IMR-90 (cell line): ENCODE measurements at regions not wholly inside any gene's neighbourhood (a gene's known extent, or its start where the extent isn't known, plus 50 kb on each side); places are given as distances from the start of the nearest gene placed in this dataset.

Experiments used
- ATAC-seq: fragments of 200-7000 bp; cut with Tn5 transposase; 2 replicates; pipeline ENCODE4 v1.9.1; 2020; ENCODE audit warnings: low read depth, mild to moderate bottlenecking, moderate library complexity
- BruUV-seq: library from RNA; stranded (reverse); fragments of 400-500 nt; replicated peaks from 2 replicates; lab custom pipeline; 2021; lab: Mats Ljungman, UMichigan
- CTCF ChIA-PET: fragments of 300-600 bp; formaldehyde crosslinking; extraction: SDS; loops from one replicate; lab custom pipeline; 2021; ENCODE audit warnings: antibody characterized with exemption; lab: Yijun Ruan, JAX
- POLR2A ChIA-PET: fragments of 300-600 bp; sonication (Branson Sonifier 250); formaldehyde crosslinking; loops from one replicate; lab custom pipeline; 2022; ENCODE audit warnings: antibody characterized with exemption; ENCODE audit not compliant: unreplicated experiment; lab: Charles Lee
- DNase-seq: peaks from one replicate; pipeline ENCODE4 v3.0.0; 2013
- H2AFZ ChIP-seq: replicated peaks from 2 replicates; pipeline ENCODE3; 2013; ENCODE audit warnings: low read length, mild to moderate bottlenecking; ENCODE audit not compliant: poor library complexity
- H2AK5ac ChIP-seq: 2 replicates; pipeline ENCODE4 v1.6.1; 2013; ENCODE audit warnings: low read depth, low read length, inconsistent platforms
- H2AK9ac ChIP-seq: replicated peaks from 2 replicates; pipeline ENCODE3; 2013; ENCODE audit warnings: mild to moderate bottlenecking, low read depth, low read length, moderate library complexity; ENCODE audit not compliant: poor library complexity
- H2BK120ac ChIP-seq: 2 replicates; pipeline ENCODE4 v1.6.1; 2013; ENCODE audit warnings: low read depth, low read length, inconsistent platforms
- H2BK15ac ChIP-seq: 3 replicates; pipeline ENCODE4 v1.6.1; 2013; ENCODE audit warnings: low read depth, low read length, inconsistent platforms
- H2BK20ac ChIP-seq: 2 replicates; pipeline ENCODE4 v1.6.1; 2013; ENCODE audit warnings: low read depth, mild to moderate bottlenecking, inconsistent platforms, low read length, moderate library complexity
- H2BK5ac ChIP-seq: 2 replicates; pipeline ENCODE4 v1.6.1; 2013; ENCODE audit warnings: mild to moderate bottlenecking, low read depth, low read length, inconsistent platforms; ENCODE audit not compliant: poor library complexity, severe bottlenecking
- H3K14ac ChIP-seq: replicated peaks from 2 replicates; pipeline ENCODE4 v1.6.1; 2013; ENCODE audit warnings: low read depth, low read length, inconsistent platforms
- H3K18ac ChIP-seq: 2 replicates; pipeline ENCODE4 v1.6.1; 2013; ENCODE audit warnings: low read depth, low read length, control low read depth
- H3K23ac ChIP-seq: 2 replicates; pipeline ENCODE4 v1.6.1; 2013; ENCODE audit warnings: low read depth, low read length, inconsistent platforms
- H3K27ac ChIP-seq: 2 replicates; pipeline ENCODE4 v1.5.1; 2013; ENCODE audit warnings: mild to moderate bottlenecking, control low read depth, low read length; ENCODE audit not compliant: insufficient read depth
- H3K27me3 ChIP-seq: 2 replicates; pipeline ENCODE4 v1.6.1; 2013; ENCODE audit warnings: low read length; ENCODE audit not compliant: control insufficient read depth, insufficient read depth
- H3K36me3 ChIP-seq: 2 replicates; pipeline ENCODE4 v1.6.1; 2013; ENCODE audit warnings: low read length, mixed read lengths; ENCODE audit not compliant: control insufficient read depth, insufficient read depth
- H3K4ac ChIP-seq: 2 replicates; pipeline ENCODE4 v1.6.1; 2013; ENCODE audit warnings: low read depth, low read length, inconsistent platforms
- H3K4me1 ChIP-seq: 2 replicates; pipeline ENCODE4 v1.6.1; 2013; ENCODE audit warnings: low read length, mixed read lengths; ENCODE audit not compliant: control insufficient read depth, insufficient read depth
- H3K4me2 ChIP-seq: 2 replicates; pipeline ENCODE4 v1.6.1; 2013; ENCODE audit warnings: low read depth, mild to moderate bottlenecking, control low read depth, low read length, moderate library complexity
- H3K4me3 ChIP-seq: 2 replicates; pipeline ENCODE4 v1.5.1; 2013; ENCODE audit warnings: low read depth, mild to moderate bottlenecking, control low read depth, low read length, moderate library complexity; ENCODE audit not compliant: insufficient read depth
- H3K56ac ChIP-seq: 2 replicates; pipeline ENCODE4 v1.6.1; 2013; ENCODE audit warnings: low read length, inconsistent platforms; ENCODE audit not compliant: insufficient read depth; ENCODE audit errors: extremely low read depth
- H3K79me1 ChIP-seq, 2 experiments: 2 replicates each; pipeline ENCODE4 v1.6.1; 2013; ENCODE audit warnings: low read length in 2 of 2, inconsistent platforms in 1 of 2, low read depth in 1 of 2
- H3K9ac ChIP-seq: 2 replicates; pipeline ENCODE4 v1.6.1; 2013; ENCODE audit warnings: low read depth, low read length, control low read depth
- H3K9me1 ChIP-seq: 2 replicates; pipeline ENCODE4 v1.6.1; 2013; ENCODE audit warnings: low read length, inconsistent platforms; ENCODE audit not compliant: insufficient read depth
- H3K9me3 ChIP-seq: 2 replicates; pipeline ENCODE4 v1.6.1; 2013; ENCODE audit warnings: low read length; ENCODE audit not compliant: control insufficient read depth, insufficient read depth
- H4K20me1 ChIP-seq: 2 replicates; pipeline ENCODE4 v1.6.1; 2013; ENCODE audit warnings: low read length, inconsistent platforms; ENCODE audit not compliant: insufficient read depth
- H4K5ac ChIP-seq: 2 replicates; pipeline ENCODE4 v1.6.1; 2013; ENCODE audit warnings: mild to moderate bottlenecking, low read depth, low read length, control low read depth
- H4K8ac ChIP-seq, 2 experiments: 2 replicates each; pipeline ENCODE4 v1.6.1; 2013; ENCODE audit warnings: low read depth in 2 of 2, low read length in 2 of 2, control low read depth in 1 of 2, inconsistent platforms in 1 of 2
- H4K91ac ChIP-seq: 2 replicates; pipeline ENCODE4 v1.6.1; 2013; ENCODE audit warnings: low read depth, low read length, inconsistent platforms; ENCODE audit not compliant: insufficient read depth
- BHLHE40 ChIP-seq: fragments of 150-350 bp; IDR thresholded peaks from 2 replicates; pipeline ENCODE4 v1.6.1; 2016; ENCODE audit warnings: mild to moderate bottlenecking, low read depth, low read length
- CEBPB ChIP-seq: IDR thresholded peaks from 2 replicates; pipeline ENCODE4 v1.6.1; 2012; ENCODE audit warnings: low read depth, low read length, improper control_type of control experiment
- CHD1 ChIP-seq: IDR thresholded peaks from 2 replicates; pipeline ENCODE4 v1.6.1; 2012; ENCODE audit warnings: low read depth, low read length, improper control_type of control experiment
- FOS ChIP-seq: fragments of 150-350 bp; IDR thresholded peaks from 2 replicates; pipeline ENCODE4 v1.6.1; 2016; ENCODE audit warnings: low read depth, low read length
- MAFK ChIP-seq: IDR thresholded peaks from 2 replicates; pipeline ENCODE4 v1.6.1; 2012; ENCODE audit warnings: low read depth, low read length, improper control_type of control experiment
- MAZ ChIP-seq: IDR thresholded peaks from 2 replicates; pipeline ENCODE4 v1.6.1; 2012; ENCODE audit warnings: low read depth, mild to moderate bottlenecking, low read length, improper control_type of control experiment, moderate library complexity, borderline replicate concordance
- MXI1 ChIP-seq: IDR thresholded peaks from 2 replicates; pipeline ENCODE4 v1.6.1; 2012; ENCODE audit warnings: low read depth, mild to moderate bottlenecking, low read length, moderate library complexity, borderline replicate concordance
- NFE2L2 ChIP-seq: fragments of 150-350 bp; IDR thresholded peaks from 2 replicates; pipeline ENCODE4 v1.6.1; 2016; ENCODE audit warnings: low read depth, mild to moderate bottlenecking, low read length
- POLR2A ChIP-seq: IDR thresholded peaks from 2 replicates; pipeline ENCODE4 v1.6.1; 2012; ENCODE audit warnings: mild to moderate bottlenecking, low read depth, low read length
- RAD21 ChIP-seq: IDR thresholded peaks from 2 replicates; pipeline ENCODE4 v1.6.1; 2012; ENCODE audit warnings: low read length, improper control_type of control experiment
- RCOR1 ChIP-seq: IDR thresholded peaks from 2 replicates; pipeline ENCODE4 v1.6.1; 2012; ENCODE audit warnings: mild to moderate bottlenecking, low read length, improper control_type of control experiment; ENCODE audit not compliant: insufficient replicate concordance
- RFX5 ChIP-seq: IDR thresholded peaks from 2 replicates; pipeline ENCODE4 v1.8.0; 2012; ENCODE audit warnings: low read depth, mild to moderate bottlenecking, low read length, moderate library complexity
- SMC3 ChIP-seq: fragments of 150-350 bp; IDR thresholded peaks from 2 replicates; pipeline ENCODE4 v1.6.1; 2016; ENCODE audit warnings: low read depth, mild to moderate bottlenecking, antibody characterized with exemption, low read length, moderate library complexity
- WGBS, 2 experiments: methylation state at CpG; one replicate each; pipeline versions ENCODE4 v1.1.5 to v1.1.7; 2013; ENCODE audit warnings: missing lambda C conversion rate in 2 of 2; ENCODE audit not compliant: insufficient read length in 1 of 2; ENCODE audit errors: extremely low coverage in 2 of 2; 5-methylcytosine and 5-hydroxymethylcytosine counted together
- dilution Hi-C: fragments of 300-500 bp; cut with HindIII; formaldehyde crosslinking; loops from one replicate; pipeline ENCODE4 v1.14.3; 2018; ENCODE audit warnings: low sequenced_read_pairs; ENCODE audit not compliant: unreplicated experiment
- in situ Hi-C: fragments of 300-500 bp; cut with MboI; formaldehyde crosslinking; loops from 3 replicates; pipeline ENCODE4 v1.14.3; 2019; ENCODE audit warnings: low sequenced_read_pairs, inconsistent platforms, mixed read lengths
- intact Hi-C: fragments of 100-400 bp; cut with micrococcal nuclease; formaldehyde crosslinking; loops from 2 replicates; pipeline ENCODE4 v1.10.0; 2022
- TF ChIP-seq, protein P1 (sequence below): fragments of 150-350 bp; IDR thresholded peaks from 2 replicates; pipeline ENCODE4 v1.6.1; 2017; ENCODE audit warnings: mild to moderate bottlenecking, antibody characterized with exemption, low read length, low read depth
- TF ChIP-seq, protein P2 (sequence below): conservative IDR thresholded peaks from 2 replicates; pipeline ENCODE4 v1.5.1; 2012; ENCODE audit warnings: mild to moderate bottlenecking, low read depth, low read length, improper control_type of control experiment
- TF ChIP-seq, protein P3 (sequence below): fragments of 150-350 bp; IDR thresholded peaks from 2 replicates; pipeline ENCODE4 v1.6.1; 2016; ENCODE audit warnings: low read depth, mild to moderate bottlenecking, low read length, moderate library complexity, borderline replicate concordance

DNA sequence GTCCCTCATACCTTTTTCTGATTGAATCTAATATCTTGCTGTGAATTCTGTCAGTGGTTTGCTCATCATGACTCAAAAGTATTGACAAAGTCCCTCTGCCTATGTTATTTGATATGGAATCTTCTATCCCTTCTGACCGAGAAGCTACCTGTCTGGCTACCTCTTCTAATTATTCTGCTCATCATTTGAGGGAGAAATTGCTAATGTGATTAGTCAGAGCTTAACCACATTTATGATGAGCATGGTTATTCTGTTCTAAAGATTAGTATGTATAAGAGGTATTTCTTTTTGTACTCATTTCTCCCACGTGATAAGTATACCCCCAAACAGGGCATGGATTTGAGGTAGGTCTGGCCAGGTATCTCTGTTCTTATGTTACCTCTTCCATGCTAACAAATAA lies 428.4 kb upstream of the KCNMB2 start:
- Histone ChIP-seq H2BK5ac (no peak overlapping the region), H2AK5ac (no peak overlapping the region), H4K8ac (no peak overlapping the region), H3K4ac (no peak overlapping the region), H3K9me1 (no peaks in the 10 kb centered on the region), H2BK20ac (no peak overlapping the region), H3K9me3 (no peaks in the 10 kb centered on the region), H3K9ac (no peak overlapping the region), H3K4me3 (no peak overlapping the region), H3K56ac (no peak overlapping the region), H3K14ac (no peak overlapping the region), H3K4me2 (no peak overlapping the region), H4K5ac (no peak overlapping the region), H4K91ac (no peak overlapping the region), H3K23ac (no peak overlapping the region), H2AK9ac (no peak overlapping the region), H4K20me1 (no peaks in the 10 kb centered on the region), H2BK120ac (no peak overlapping the region), H3K27ac (no peak overlapping the region), H3K79me1 (no peaks in the 10 kb centered on the region), H3K4me1 (no peaks in the 10 kb centered on the region), H3K36me3 (no peaks in the 10 kb centered on the region), H2BK15ac (no peak overlapping the region), H3K18ac (no peak overlapping the region), H3K27me3 (no peaks in the 10 kb centered on the region), H2AFZ (no peak overlapping the region)
- POLR2A ChIA-PET = no interaction called here
- dilution Hi-C loops = no loop called here
- WGBS, 2 experiments = no CpG with 5 or more reads among the region's 2 CpGs
- ATAC-seq (no peak), DNase-seq (no peak)
- in situ Hi-C loops = no loop called here
- CTCF ChIA-PET = interaction anchor here (0.9 to 1.3 kb wide), 2 partner anchors 8 to 9 kb away, joined by 3 read pairs; no protein-coding TSS in a partner anchor
- TF ChIP-seq CHD1 (no peak), CEBPB (no peak), SMC3 (no peak), RCOR1 (no peak), POLR2A (no peak), RAD21 (no peak), NFE2L2 (no peak), MXI1 (no peak), BHLHE40 (no peak), FOS (no peak), MAFK (no peak), RFX5 (no peak), MAZ (no peak)
- TF ChIP-seq, protein P1, sequence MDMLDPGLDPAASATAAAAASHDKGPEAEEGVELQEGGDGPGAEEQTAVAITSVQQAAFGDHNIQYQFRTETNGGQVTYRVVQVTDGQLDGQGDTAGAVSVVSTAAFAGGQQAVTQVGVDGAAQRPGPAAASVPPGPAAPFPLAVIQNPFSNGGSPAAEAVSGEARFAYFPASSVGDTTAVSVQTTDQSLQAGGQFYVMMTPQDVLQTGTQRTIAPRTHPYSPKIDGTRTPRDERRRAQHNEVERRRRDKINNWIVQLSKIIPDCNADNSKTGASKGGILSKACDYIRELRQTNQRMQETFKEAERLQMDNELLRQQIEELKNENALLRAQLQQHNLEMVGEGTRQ = no peak
- TF ChIP-seq, protein P2, sequence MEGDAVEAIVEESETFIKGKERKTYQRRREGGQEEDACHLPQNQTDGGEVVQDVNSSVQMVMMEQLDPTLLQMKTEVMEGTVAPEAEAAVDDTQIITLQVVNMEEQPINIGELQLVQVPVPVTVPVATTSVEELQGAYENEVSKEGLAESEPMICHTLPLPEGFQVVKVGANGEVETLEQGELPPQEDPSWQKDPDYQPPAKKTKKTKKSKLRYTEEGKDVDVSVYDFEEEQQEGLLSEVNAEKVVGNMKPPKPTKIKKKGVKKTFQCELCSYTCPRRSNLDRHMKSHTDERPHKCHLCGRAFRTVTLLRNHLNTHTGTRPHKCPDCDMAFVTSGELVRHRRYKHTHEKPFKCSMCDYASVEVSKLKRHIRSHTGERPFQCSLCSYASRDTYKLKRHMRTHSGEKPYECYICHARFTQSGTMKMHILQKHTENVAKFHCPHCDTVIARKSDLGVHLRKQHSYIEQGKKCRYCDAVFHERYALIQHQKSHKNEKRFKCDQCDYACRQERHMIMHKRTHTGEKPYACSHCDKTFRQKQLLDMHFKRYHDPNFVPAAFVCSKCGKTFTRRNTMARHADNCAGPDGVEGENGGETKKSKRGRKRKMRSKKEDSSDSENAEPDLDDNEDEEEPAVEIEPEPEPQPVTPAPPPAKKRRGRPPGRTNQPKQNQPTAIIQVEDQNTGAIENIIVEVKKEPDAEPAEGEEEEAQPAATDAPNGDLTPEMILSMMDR = no peak
- TF ChIP-seq, protein P3, sequence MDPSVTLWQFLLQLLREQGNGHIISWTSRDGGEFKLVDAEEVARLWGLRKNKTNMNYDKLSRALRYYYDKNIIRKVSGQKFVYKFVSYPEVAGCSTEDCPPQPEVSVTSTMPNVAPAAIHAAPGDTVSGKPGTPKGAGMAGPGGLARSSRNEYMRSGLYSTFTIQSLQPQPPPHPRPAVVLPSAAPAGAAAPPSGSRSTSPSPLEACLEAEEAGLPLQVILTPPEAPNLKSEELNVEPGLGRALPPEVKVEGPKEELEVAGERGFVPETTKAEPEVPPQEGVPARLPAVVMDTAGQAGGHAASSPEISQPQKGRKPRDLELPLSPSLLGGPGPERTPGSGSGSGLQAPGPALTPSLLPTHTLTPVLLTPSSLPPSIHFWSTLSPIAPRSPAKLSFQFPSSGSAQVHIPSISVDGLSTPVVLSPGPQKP = no peak
- BruUV-seq = no TSS peak
- intact Hi-C loops = no loop called here
